ENCODE measurements at regions not wholly inside any gene's neighbourhood (a gene's known extent, or its start where the extent isn't known, plus 50 kb on each side); places are given as distances from the start of the nearest gene placed in this dataset.

DNA sequence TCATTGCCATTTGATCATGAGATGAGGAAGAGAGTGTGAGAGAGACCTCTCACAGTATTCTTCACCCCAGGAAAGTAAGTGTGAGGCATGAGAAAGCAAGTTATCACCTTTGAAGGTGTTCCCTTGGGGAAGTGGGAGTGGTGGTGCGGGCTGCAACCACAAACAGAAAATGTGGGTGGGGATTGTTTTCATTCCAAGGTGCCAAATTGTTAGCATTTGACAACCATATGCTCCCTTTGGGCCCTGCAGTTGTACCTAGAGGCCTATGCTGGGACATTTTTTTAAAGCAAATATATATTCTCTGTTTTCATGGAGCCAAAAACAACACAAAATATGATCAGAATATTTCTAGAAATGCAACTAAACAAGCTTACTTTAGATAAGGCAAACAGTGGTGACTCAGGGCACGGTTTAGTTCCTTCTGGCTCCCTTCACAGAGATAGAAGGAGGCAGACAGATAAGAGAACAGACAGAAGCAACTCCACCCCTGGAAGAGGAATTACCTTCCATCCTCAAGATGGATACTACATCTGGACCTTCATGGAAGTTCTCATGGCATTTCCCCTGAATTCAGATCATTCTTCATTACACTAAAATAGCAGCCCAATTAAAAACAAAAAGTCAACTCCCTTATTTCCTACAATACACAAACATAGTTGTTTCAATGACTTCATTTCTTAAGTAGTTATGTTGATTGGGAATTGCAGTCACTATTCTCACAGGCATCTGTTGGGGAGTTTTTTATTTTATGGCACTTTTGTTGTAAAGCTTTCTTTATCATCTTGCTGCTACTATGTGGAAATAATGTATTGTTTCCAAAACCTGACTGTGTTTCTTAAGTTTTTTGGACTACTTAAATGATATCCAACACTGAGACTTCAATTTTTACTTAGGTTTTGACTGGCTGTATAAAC lies 416.6 kb downstream of the PLK2 start:
- Histone ChIP-seq H3K9me3 (0 out of 2 replicates have a peak, but pooled peaks cover 6% of the 10 kb centered on the region), H3K27me3 (replicated peaks; ENCODE audit: control insufficient read depth, insufficient read depth, low read length) (no peaks in the 10 kb centered on the region), H3K4me1 (peaks cover 17% of the 10 kb centered on the region; the same call in 1 of the 2 replicates), H3K36me3 (ENCODE audit: control insufficient read depth, insufficient read depth, low read length) (no peaks in the 10 kb centered on the region), H3K4me3 (ENCODE audit: low read depth, low read length) (no peak overlapping the region)
- POLR2A ChIA-PET: no interaction called here
- H3K9me3 Mint-ChIP-seq (ENCODE audit: unreplicated experiment): peaks cover 13% of the 10 kb centered on the region
- no peak overlapping the region for H3K27ac Mint-ChIP-seq (ENCODE audit: unreplicated experiment)
- CTCF ChIA-PET: no interaction called here
- H3K27me3 Mint-ChIP-seq (ENCODE audit: insufficient read depth, unreplicated experiment): no peaks in the 10 kb centered on the region
- H3K4me3 Mint-ChIP-seq (ENCODE audit: unreplicated experiment): no peak overlapping the region
- no peak for DNase-seq
- TF ChIP-seq, protein P1, sequence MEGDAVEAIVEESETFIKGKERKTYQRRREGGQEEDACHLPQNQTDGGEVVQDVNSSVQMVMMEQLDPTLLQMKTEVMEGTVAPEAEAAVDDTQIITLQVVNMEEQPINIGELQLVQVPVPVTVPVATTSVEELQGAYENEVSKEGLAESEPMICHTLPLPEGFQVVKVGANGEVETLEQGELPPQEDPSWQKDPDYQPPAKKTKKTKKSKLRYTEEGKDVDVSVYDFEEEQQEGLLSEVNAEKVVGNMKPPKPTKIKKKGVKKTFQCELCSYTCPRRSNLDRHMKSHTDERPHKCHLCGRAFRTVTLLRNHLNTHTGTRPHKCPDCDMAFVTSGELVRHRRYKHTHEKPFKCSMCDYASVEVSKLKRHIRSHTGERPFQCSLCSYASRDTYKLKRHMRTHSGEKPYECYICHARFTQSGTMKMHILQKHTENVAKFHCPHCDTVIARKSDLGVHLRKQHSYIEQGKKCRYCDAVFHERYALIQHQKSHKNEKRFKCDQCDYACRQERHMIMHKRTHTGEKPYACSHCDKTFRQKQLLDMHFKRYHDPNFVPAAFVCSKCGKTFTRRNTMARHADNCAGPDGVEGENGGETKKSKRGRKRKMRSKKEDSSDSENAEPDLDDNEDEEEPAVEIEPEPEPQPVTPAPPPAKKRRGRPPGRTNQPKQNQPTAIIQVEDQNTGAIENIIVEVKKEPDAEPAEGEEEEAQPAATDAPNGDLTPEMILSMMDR (IDR thresholded peaks at IDR 0.05; ENCODE audit: insufficient read depth in 1 of 2, low read depth in 1 of 2, low read length in 1 of 2, severe bottlenecking in 1 of 2, unreplicated experiment in 1 of 2): no peak
- no peaks in the 10 kb centered on the region for H3K4me1 Mint-ChIP-seq (ENCODE audit: low read depth, unreplicated experiment)
- BruUV-seq (replicated peaks): no TSS peak
- no peaks in the 10 kb centered on the region for H3K36me3 Mint-ChIP-seq (ENCODE audit: insufficient read depth, unreplicated experiment)
- intact Hi-C loops (cut with micrococcal nuclease; ENCODE audit: unreplicated experiment): no loop called here

DNA sequence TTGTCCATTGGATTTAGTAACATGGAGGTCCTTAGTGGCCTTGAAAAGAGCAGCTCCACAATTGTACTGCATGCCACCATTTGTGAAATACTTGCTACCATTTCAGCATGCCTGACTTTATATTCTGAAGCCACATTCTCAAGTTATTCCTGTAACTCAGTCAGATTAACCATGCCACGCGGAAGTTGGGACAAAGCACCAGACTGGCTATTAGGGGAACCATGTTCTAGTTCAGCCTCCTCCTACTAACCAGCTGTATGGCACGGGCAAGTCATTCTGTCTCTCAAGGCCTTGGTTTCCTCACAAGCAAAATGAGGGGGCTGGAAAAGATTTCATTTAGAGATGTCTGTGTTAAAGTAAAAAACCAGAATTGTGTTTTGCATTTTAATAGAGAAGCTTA lies 418.0 kb downstream of the PLK2 start:
- CTCF ChIA-PET: interaction anchor here (0.5 kb wide), 1 partner anchor 16 kb away, joined by 3 read pairs; no protein-coding TSS in a partner anchor

DNA sequence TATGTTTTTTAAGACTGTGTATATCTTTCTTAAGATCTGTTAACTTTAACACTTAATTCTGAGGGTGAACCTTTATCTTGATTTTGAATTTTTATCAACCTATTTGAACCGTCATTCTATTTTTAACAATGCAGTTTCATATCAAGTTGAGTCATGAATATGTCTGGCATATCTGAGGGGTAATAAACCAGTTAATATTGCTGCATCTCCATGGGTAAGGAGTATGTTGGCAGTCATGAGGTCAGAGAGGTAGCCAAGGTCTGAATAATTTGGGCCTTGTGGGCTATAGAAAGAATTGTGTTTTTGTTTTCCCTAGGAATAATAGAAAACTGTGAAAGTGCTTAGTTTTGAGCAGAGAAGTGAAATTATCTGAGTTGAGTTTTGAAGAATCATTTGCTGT lies 419.0 kb downstream of the PLK2 start:
- H3K27ac Mint-ChIP-seq (ENCODE audit: unreplicated experiment): no peak overlapping the region
- BruUV-seq (replicated peaks): no TSS peak
- Histone ChIP-seq H3K4me3 (ENCODE audit: low read depth, low read length) (no peak overlapping the region), H3K27me3 (replicated peaks; ENCODE audit: control insufficient read depth, insufficient read depth, low read length) (no peaks in the 10 kb centered on the region), H3K9me3 (0 out of 2 replicates have a peak, but pooled peaks cover 6% of the 10 kb centered on the region), H3K4me1 (peaks cover 17% of the 10 kb centered on the region; the same call in 1 of the 2 replicates), H3K36me3 (ENCODE audit: control insufficient read depth, insufficient read depth, low read length) (no peaks in the 10 kb centered on the region)
- no peaks in the 10 kb centered on the region for H3K27me3 Mint-ChIP-seq (ENCODE audit: insufficient read depth, unreplicated experiment)
- ChIA-PET POLR2A (no interaction called here), CTCF (no interaction called here)
- no peaks in the 10 kb centered on the region for H3K4me1 Mint-ChIP-seq (ENCODE audit: low read depth, unreplicated experiment)
- no peaks in the 10 kb centered on the region for H3K36me3 Mint-ChIP-seq (ENCODE audit: insufficient read depth, unreplicated experiment)
- H3K9me3 Mint-ChIP-seq (ENCODE audit: unreplicated experiment): peaks cover 13% of the 10 kb centered on the region
- intact Hi-C loops (cut with micrococcal nuclease; ENCODE audit: unreplicated experiment): no loop called here
- no peak for DNase-seq
- H3K4me3 Mint-ChIP-seq (ENCODE audit: unreplicated experiment): no peak overlapping the region
- TF ChIP-seq, protein P1 (IDR thresholded peaks at IDR 0.05; ENCODE audit: insufficient read depth in 1 of 2, low read depth in 1 of 2, low read length in 1 of 2, severe bottlenecking in 1 of 2, unreplicated experiment in 1 of 2): no peak

More for the DNA sequence above, 418.0 kb downstream of the PLK2 start:
- peaks cover 13% of the 10 kb centered on the region for H3K9me3 Mint-ChIP-seq (ENCODE audit: unreplicated experiment)
- POLR2A ChIA-PET: no interaction called here
- no peak overlapping the region for H3K27ac Mint-ChIP-seq (ENCODE audit: unreplicated experiment)
- no peaks in the 10 kb centered on the region for H3K36me3 Mint-ChIP-seq (ENCODE audit: insufficient read depth, unreplicated experiment)
- no TSS peak for BruUV-seq (replicated peaks)
- Histone ChIP-seq H3K4me3 (ENCODE audit: low read depth, low read length) (no peak overlapping the region), H3K9me3 (0 out of 2 replicates have a peak, but pooled peaks cover 6% of the 10 kb centered on the region), H3K27me3 (replicated peaks; ENCODE audit: control insufficient read depth, insufficient read depth, low read length) (no peaks in the 10 kb centered on the region), H3K36me3 (ENCODE audit: control insufficient read depth, insufficient read depth, low read length) (no peaks in the 10 kb centered on the region), H3K4me1 (peaks cover 17% of the 10 kb centered on the region; the same call in 1 of the 2 replicates)
- no peaks in the 10 kb centered on the region for H3K4me1 Mint-ChIP-seq (ENCODE audit: low read depth, unreplicated experiment)
- TF ChIP-seq, protein P1 (IDR thresholded peaks at IDR 0.05; ENCODE audit: insufficient read depth in 1 of 2, low read depth in 1 of 2, low read length in 1 of 2, severe bottlenecking in 1 of 2, unreplicated experiment in 1 of 2): no peak
- intact Hi-C loops (cut with micrococcal nuclease; ENCODE audit: unreplicated experiment): no loop called here
- DNase-seq: no peak
- no peak overlapping the region for H3K4me3 Mint-ChIP-seq (ENCODE audit: unreplicated experiment)
- no peaks in the 10 kb centered on the region for H3K27me3 Mint-ChIP-seq (ENCODE audit: insufficient read depth, unreplicated experiment)
